CD14-positive monocyte (primary cell): ENCODE measurements at regions not wholly inside any gene's neighbourhood (a gene's known extent, or its start where the extent isn't known, plus 50 kb on each side); places are given as distances from the start of the nearest gene placed in this dataset.

Experiments
- DNase-seq, 3 donors: peaks; one replicate each; pipeline ENCODE4 v3.0.0-alpha.2; 2011 to 2022
- H2AFZ ChIP-seq: 2 replicates; pipeline ENCODE4 v1.6.0; 2012; ENCODE audit warnings: mild to moderate bottlenecking, low read depth, low read length, inconsistent platforms; ENCODE audit not compliant: insufficient read depth, poor library complexity, severe bottlenecking
- H3K27ac ChIP-seq, 2 donors: 1 replicate in 1 of 2; 2 replicates in 1 of 2; pipeline ENCODE4 v1.5.1; 2012 to 2013; ENCODE audit warnings: low read length in 2 of 2, control low read depth in 1 of 2, inconsistent platforms in 1 of 2, low read depth in 1 of 2, mild to moderate bottlenecking in 1 of 2
- H3K27me3 ChIP-seq, 2 donors: one replicate each; pipeline versions ENCODE4 v1.6.0 to v1.6.1; 2011 to 2013; ENCODE audit warnings: low read length in 2 of 2; ENCODE audit not compliant: control insufficient read depth in 2 of 2, insufficient read depth in 2 of 2
- H3K36me3 ChIP-seq, 2 donors: replicated peaks in 1 of 2; 1 replicate in 1 of 2; 2 replicates in 1 of 2; pipeline versions ENCODE4 v1.5.1 to v1.6.1; 2012 to 2013; ENCODE audit warnings: low read length in 2 of 2, control low read depth in 1 of 2, inconsistent platforms in 1 of 2, mild to moderate bottlenecking in 1 of 2; ENCODE audit not compliant: insufficient read depth in 2 of 2, control insufficient read depth in 1 of 2
- H3K4me1 ChIP-seq, 2 donors: 1 replicate in 1 of 2; 2 replicates in 1 of 2; pipeline versions ENCODE4 v1.5.1 to v1.6.1; 2012 to 2013; ENCODE audit warnings: low read length in 2 of 2, control low read depth in 1 of 2, inconsistent platforms in 1 of 2, mild to moderate bottlenecking in 1 of 2, moderate library complexity in 1 of 2; ENCODE audit not compliant: insufficient read depth in 2 of 2, control insufficient read depth in 1 of 2
- H3K4me2 ChIP-seq: replicated peaks from 2 replicates; pipeline ENCODE3; 2012; ENCODE audit warnings: low read length, moderate library complexity, mild to moderate bottlenecking; ENCODE audit not compliant: poor library complexity, severe bottlenecking; ENCODE audit errors: extremely low read depth
- H3K4me3 ChIP-seq, 3 experiments: fragments of 200-600 bp in 1 of 3; sonication (generic) in 1 of 3; replicated peaks in 1 of 3; 1 replicate in 2 of 3; 2 replicates in 1 of 3; pipeline ENCODE4 v1.5.1; 2011 to 2013; ENCODE audit warnings: low read length in 3 of 3, mild to moderate bottlenecking in 3 of 3, control low read depth in 2 of 3, low read depth in 2 of 3, inconsistent platforms in 1 of 3, moderate library complexity in 1 of 3
- H3K79me2 ChIP-seq: 2 replicates; pipeline ENCODE4 v1.6.0; 2012; ENCODE audit warnings: mild to moderate bottlenecking, control low read depth, inconsistent platforms, low read length, moderate library complexity; ENCODE audit not compliant: insufficient read depth
- H3K9ac ChIP-seq: 2 replicates; pipeline ENCODE4 v1.6.0; 2017; ENCODE audit warnings: low read length, mild to moderate bottlenecking; ENCODE audit not compliant: insufficient read depth, poor library complexity, severe bottlenecking
- H3K9me3 ChIP-seq, 2 donors: replicated peaks in 1 of 2; 1 replicate in 1 of 2; 2 replicates in 1 of 2; pipeline versions ENCODE4 v1.5.1 to v1.6.1; 2012 to 2013; ENCODE audit warnings: low read length in 2 of 2, control low read depth in 1 of 2; ENCODE audit not compliant: control insufficient read depth in 1 of 2, insufficient read depth in 1 of 2
- H4K20me1 ChIP-seq: 2 replicates; pipeline ENCODE4 v1.6.0; 2012; ENCODE audit warnings: mild to moderate bottlenecking, low read length, control low read depth, moderate library complexity; ENCODE audit not compliant: insufficient read depth
- H3K27ac Mint-ChIP-seq, 7 donors: one replicate each; pipeline ENCODE4 v1.8.0; 2020; ENCODE audit warnings: mild to moderate bottlenecking in 7 of 7, mixed read lengths in 7 of 7, moderate library complexity in 6 of 7, inconsistent platforms in 2 of 7
- H3K27me3 Mint-ChIP-seq, 3 donors: one replicate each; pipeline ENCODE4 v1.8.0; 2021 to 2022; ENCODE audit warnings: low read depth in 3 of 3, mild to moderate bottlenecking in 3 of 3, mixed read lengths in 3 of 3, moderate library complexity in 3 of 3, inconsistent platforms in 1 of 3
- H3K36me3 Mint-ChIP-seq, 2 donors: one replicate each; pipeline ENCODE4 v1.8.0; 2020; ENCODE audit warnings: mixed read lengths in 2 of 2, inconsistent platforms in 1 of 2, mild to moderate bottlenecking in 1 of 2
- H3K4me1 Mint-ChIP-seq: one replicate; pipeline ENCODE4 v1.8.0; 2020; ENCODE audit warnings: mild to moderate bottlenecking, mixed read lengths
- H3K4me3 Mint-ChIP-seq, 2 donors: one replicate each; pipeline ENCODE4 v1.8.0; 2020; ENCODE audit warnings: mild to moderate bottlenecking in 2 of 2, mixed read lengths in 2 of 2, moderate library complexity in 1 of 2
- H3K9me3 Mint-ChIP-seq, 7 donors: one replicate each; pipeline ENCODE4 v1.8.0; 2020 to 2022; ENCODE audit warnings: mixed read lengths in 7 of 7, mild to moderate bottlenecking in 6 of 7, moderate library complexity in 6 of 7, inconsistent platforms in 2 of 7
- WGBS: methylation state at CpG from one replicate; pipeline ENCODE4 v1.1.5; 2013; ENCODE audit warnings: missing lambda C conversion rate; ENCODE audit not compliant: insufficient coverage; 5-methylcytosine and 5-hydroxymethylcytosine counted together
- intact Hi-C, 2 donors: fragments of 100-400 bp; cut with micrococcal nuclease; formaldehyde crosslinking; loops; one replicate each; pipeline versions ENCODE4 v1.15.0 to v1.15.1; 2023
- TF ChIP-seq, protein P1 (sequence below): fragments of 200-600 bp; IDR thresholded peaks from one replicate; pipeline ENCODE4 v1.8.0; 2022; ENCODE audit warnings: antibody characterized with exemption, mild to moderate bottlenecking

DNA sequence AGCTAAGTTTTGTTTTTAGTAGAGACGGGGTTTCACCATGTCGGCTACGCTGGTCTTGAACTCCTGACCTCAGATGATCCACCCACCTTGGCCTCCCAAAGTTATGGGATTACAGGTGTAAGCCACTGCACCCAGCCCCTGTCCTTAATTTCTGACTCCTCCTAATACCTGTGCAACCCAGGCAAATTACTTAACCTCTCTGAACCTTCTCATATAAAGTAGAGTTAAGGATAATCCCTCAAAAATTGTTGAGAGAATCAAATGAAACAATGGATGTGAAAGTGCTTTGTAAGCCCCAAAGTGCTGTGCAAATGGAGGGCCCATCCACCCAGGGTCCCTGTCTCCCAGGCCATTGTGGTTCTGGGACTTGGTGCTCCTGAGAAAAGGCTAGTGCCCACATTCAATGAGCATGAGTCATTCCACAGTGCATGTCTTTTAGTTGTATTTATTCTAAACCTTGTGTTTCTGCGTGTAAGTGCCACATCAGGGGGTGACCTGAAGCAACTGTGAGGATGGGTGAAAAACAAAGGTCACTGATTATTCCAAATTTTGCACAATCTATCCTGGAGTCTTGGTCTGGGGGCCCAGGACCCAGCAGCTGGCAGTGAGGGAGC is 61.4 kb upstream of the PTPRJ start:
- no peak overlapping the region for H3K4me3 Mint-ChIP-seq
- Histone ChIP-seq H3K27ac (no peak overlapping the region), H3K79me2 (no peaks in the 10 kb centered on the region), H3K9ac (no peak overlapping the region), H3K27me3 (no peaks in the 10 kb centered on the region), H3K9me3 (no peaks in the 10 kb centered on the region), H3K4me3 (no peak overlapping the region), H2AFZ (no peak overlapping the region), H3K4me2 (no peak overlapping the region), H3K4me1 (peaks cover 24 to 39% of the 10 kb centered on the region in 2 donors), H3K36me3 (no peaks in the 10 kb centered on the region), H4K20me1 (no peaks in the 10 kb centered on the region)
- peaks cover 0 to 2% (median 0%) of the 10 kb centered on the region in 3 donors for H3K27me3 Mint-ChIP-seq
- DNase-seq, result no peak
- H3K27ac Mint-ChIP-seq, result peak overlapping the region in 6 of 7 donors; percentile 87 to 96 (median 92)
- H3K9me3 Mint-ChIP-seq, result peaks cover 0 to 3% (median 0%) of the 10 kb centered on the region in 7 donors
- no peaks in the 10 kb centered on the region for H3K36me3 Mint-ChIP-seq
- intact Hi-C loops, result no loop called here
- peaks cover 43% of the 10 kb centered on the region for H3K4me1 Mint-ChIP-seq
- TF ChIP-seq, protein P1, sequence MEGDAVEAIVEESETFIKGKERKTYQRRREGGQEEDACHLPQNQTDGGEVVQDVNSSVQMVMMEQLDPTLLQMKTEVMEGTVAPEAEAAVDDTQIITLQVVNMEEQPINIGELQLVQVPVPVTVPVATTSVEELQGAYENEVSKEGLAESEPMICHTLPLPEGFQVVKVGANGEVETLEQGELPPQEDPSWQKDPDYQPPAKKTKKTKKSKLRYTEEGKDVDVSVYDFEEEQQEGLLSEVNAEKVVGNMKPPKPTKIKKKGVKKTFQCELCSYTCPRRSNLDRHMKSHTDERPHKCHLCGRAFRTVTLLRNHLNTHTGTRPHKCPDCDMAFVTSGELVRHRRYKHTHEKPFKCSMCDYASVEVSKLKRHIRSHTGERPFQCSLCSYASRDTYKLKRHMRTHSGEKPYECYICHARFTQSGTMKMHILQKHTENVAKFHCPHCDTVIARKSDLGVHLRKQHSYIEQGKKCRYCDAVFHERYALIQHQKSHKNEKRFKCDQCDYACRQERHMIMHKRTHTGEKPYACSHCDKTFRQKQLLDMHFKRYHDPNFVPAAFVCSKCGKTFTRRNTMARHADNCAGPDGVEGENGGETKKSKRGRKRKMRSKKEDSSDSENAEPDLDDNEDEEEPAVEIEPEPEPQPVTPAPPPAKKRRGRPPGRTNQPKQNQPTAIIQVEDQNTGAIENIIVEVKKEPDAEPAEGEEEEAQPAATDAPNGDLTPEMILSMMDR, result no peak
- WGBS, result 100% methylated on average over 2 of the region's 4 CpGs

DNA sequence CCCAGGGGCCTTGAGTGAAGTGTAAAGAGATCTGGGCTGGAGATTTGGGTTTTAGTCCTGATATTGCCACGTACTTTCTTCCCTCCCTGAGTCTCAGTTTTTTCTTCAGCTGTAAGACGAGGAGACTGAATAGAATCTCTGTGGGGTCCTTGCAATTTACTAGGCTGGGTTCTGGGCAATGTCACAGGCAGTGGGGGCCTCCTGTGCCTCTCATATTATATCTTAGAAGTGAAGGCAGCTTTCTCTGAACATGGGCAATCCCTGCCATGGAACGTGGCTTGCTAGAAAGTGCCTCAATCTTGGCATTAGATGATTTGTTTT is 62.0 kb upstream of the PTPRJ start:
- Histone ChIP-seq H3K27me3 (no peaks in the 10 kb centered on the region), H2AFZ (peak overlapping the region; percentile 50), H3K4me2 (peak overlapping the region; percentile 54), H3K9me3 (no peaks in the 10 kb centered on the region), H3K79me2 (no peaks in the 10 kb centered on the region), H3K36me3 (no peaks in the 10 kb centered on the region), H3K27ac (peak overlapping the region; percentile 67 to 78), H3K9ac (no peak overlapping the region), H3K4me1 (peaks cover 25 to 39% of the 10 kb centered on the region in 2 donors), H3K4me3 (peak overlapping the region; percentile 18 to 51 (median 28)), H4K20me1 (no peaks in the 10 kb centered on the region)
- intact Hi-C loops, result no loop called here
- TF ChIP-seq, protein P1, result no peak
- Mint-ChIP-seq H3K9me3 (peaks cover 0 to 3% (median 0%) of the 10 kb centered on the region in 7 donors), H3K27me3 (peaks cover 0 to 2% (median 0%) of the 10 kb centered on the region in 3 donors), H3K4me1 (peaks cover 43% of the 10 kb centered on the region), H3K27ac (peak overlapping the region; percentile 87 to 96 (median 91)), H3K36me3 (no peaks in the 10 kb centered on the region), H3K4me3 (peak overlapping the region; percentile 13 to 78)
- DNase-seq, result no peak
- WGBS, result 0% methylated on average over 1 of the region's 3 CpGs
